GM18511 (cell line): ENCODE measurements at regions not wholly inside any gene's neighbourhood (a gene's known extent, or its start where the extent isn't known, plus 50 kb on each side); places are given as distances from the start of the nearest gene placed in this dataset.

Experiments
- ATAC-seq: cut with Tn5 transposase; IDR thresholded peaks from one replicate; pipeline ENCODE4 v1.9.1; 2021; ENCODE audit warnings: mild to moderate bottlenecking, moderate library complexity; ENCODE audit not compliant: unreplicated experiment

- no peak for ATAC-seq
Observed at GRCh38 chr17:65278050-65278819, 141.1 kb downstream of the RGS9 start.

DNA sequence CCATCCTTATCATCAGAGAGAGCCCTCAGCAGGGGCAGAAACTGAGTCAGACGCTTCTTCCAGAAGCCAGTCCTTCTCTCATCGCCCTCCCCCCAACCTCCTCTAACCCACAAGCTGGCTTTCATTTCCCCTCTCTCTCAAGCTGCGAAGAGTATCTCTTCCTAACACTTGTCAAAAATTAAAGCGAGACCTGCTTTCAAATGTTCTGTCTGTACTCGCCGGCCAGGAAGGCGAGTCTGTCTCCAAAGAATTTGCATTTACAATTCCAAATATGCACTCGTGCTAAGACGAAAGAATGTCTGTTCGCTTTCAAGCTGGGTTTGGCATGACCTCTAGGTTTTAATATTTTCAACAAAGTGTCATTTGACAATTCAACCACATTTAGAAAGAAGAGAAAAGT, 140.4 kb downstream of the RGS9 start:
- ATAC-seq, result no peak
